ENCODE measurements at regions not wholly inside any gene's neighbourhood (a gene's known extent, or its start where the extent isn't known, plus 50 kb on each side); places are given as distances from the start of the nearest gene placed in this dataset.
A peak's percentile ranks its signal among the peaks of the same experiment; 100 is the strongest.
"Not testable (repeated sequence)": the region's sequence is repeated elsewhere in the genome, so short reads cannot be mapped to it uniquely, and the experiment has no call there.

- DNase-seq (ENCODE audit: low spot score) = no peak
Measured at GRCh38 chr9:90741036-90741435, 60.6 kb upstream of the SYK start.

GRCh38 chr9:90737742-90738141, 63.9 kb upstream of the SYK start:
- DNase-seq (ENCODE audit: low spot score) = no peak

- DNase-seq (ENCODE audit: low spot score) = no peak
Measured at GRCh38 chr9:90735952-90736351, 65.7 kb upstream of the SYK start.

GRCh38 chr9:90734631-90735030, 67.0 kb upstream of the SYK start:
- DNase-seq (ENCODE audit: low spot score) = no peak

GRCh38 chr9:90729351-90729750, 72.3 kb upstream of the SYK start:
- no peak for DNase-seq (ENCODE audit: low spot score)

GRCh38 chr9:90727488-90727887, 74.1 kb upstream of the SYK start:
- DNase-seq (ENCODE audit: low spot score) = peak; percentile 87

GRCh38 chr9:90726215-90726614, 75.4 kb upstream of the SYK start:
- no peak for DNase-seq (ENCODE audit: low spot score)

GRCh38 chr9:90724880-90725279, 76.7 kb upstream of the SYK start:
- DNase-seq (ENCODE audit: low spot score) = no peak

GRCh38 chr9:90724112-90724511, 77.5 kb upstream of the SYK start:
- peak; percentile 60 for DNase-seq (ENCODE audit: low spot score)

- no peak for DNase-seq (ENCODE audit: low spot score)
Measured at GRCh38 chr9:90722071-90722470, 79.4 kb upstream of the DIRAS2 start.

GRCh38 chr9:90720621-90721265, 78.1 kb upstream of the DIRAS2 start:
- DNase-seq (ENCODE audit: low spot score) = no peak

GRCh38 chr9:90706230-90706629, 63.6 kb upstream of the DIRAS2 start:
- no peak for DNase-seq (ENCODE audit: low spot score)

- DNase-seq (ENCODE audit: low spot score) = no peak
Measured at GRCh38 chr9:90702441-90702955, 59.9 kb upstream of the DIRAS2 start.

GRCh38 chr9:90698871-90699440, 56.3 kb upstream of the DIRAS2 start:
- DNase-seq (ENCODE audit: low spot score) = peak; percentile 58

GRCh38 chr9:90697808-90698207, 55.2 kb upstream of the DIRAS2 start:
- DNase-seq (ENCODE audit: low spot score) = no peak

- not testable (repeated sequence) for DNase-seq (ENCODE audit: low spot score)
Measured at GRCh38 chr9:90694187-90694586, 51.6 kb upstream of the DIRAS2 start.

All from kidney tubule cell (primary cell).